Muscle layer of duodenum (tissue), 2 donors: ENCODE measurements at regions not wholly inside any gene's neighbourhood (a gene's known extent, or its start where the extent isn't known, plus 50 kb on each side); places are given as distances from the start of the nearest gene placed in this dataset.
A peak's percentile ranks its signal among the peaks of the same experiment; 100 is the strongest.
"Not testable (repeated sequence)": the region's sequence is repeated elsewhere in the genome, so short reads cannot be mapped to it uniquely, and the experiment has no call there.

Experiments
- H3K27ac ChIP-seq: one replicate; pipeline ENCODE4 v1.7.0; 2013; ENCODE audit warnings: mild to moderate bottlenecking, low read length
- H3K27me3 ChIP-seq: one replicate; pipeline ENCODE4 v1.7.0; 2013; ENCODE audit warnings: low read depth, mild to moderate bottlenecking, control low read depth, low read length
- H3K36me3 ChIP-seq, 2 donors: one replicate each; pipeline ENCODE4 v1.7.0; 2013; ENCODE audit warnings: low read length in 2 of 2, control low read depth in 1 of 2, mild to moderate bottlenecking in 1 of 2; ENCODE audit not compliant: insufficient read depth in 2 of 2, control insufficient read depth in 1 of 2
- H3K4me1 ChIP-seq, 2 donors: one replicate each; pipeline ENCODE4 v1.7.0; 2013; ENCODE audit warnings: low read length in 2 of 2, mild to moderate bottlenecking in 2 of 2, control low read depth in 1 of 2, moderate library complexity in 1 of 2; ENCODE audit not compliant: insufficient read depth in 2 of 2, control insufficient read depth in 1 of 2
- H3K4me3 ChIP-seq, 2 donors: one replicate each; pipeline ENCODE4 v1.7.0; 2013; ENCODE audit warnings: low read length in 2 of 2, low read depth in 1 of 2, mild to moderate bottlenecking in 1 of 2
- H3K9me3 ChIP-seq, 2 donors: one replicate each; pipeline ENCODE4 v1.7.0; 2013; ENCODE audit warnings: low read length in 2 of 2, control low read depth in 1 of 2, mild to moderate bottlenecking in 1 of 2; ENCODE audit not compliant: control insufficient read depth in 1 of 2
- donor health status: healthy.

DNA sequence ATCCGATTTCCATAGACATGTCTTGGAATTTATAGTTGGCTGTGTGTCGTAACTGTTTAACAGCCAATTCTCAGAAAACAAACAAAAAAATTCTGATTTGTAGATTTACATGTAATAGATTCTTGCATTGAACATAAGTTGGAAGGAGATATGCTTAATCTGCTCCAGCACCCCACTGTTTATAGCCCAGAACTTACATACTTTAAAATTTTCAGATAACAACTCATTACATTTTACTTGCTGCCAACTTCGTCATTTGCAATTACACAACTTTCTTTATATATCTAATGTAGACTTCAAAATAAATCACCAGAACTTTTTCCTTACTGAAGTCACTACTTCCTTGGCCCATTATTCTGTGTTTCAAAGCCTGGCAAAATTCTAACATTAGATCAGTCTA lies 472.3 kb upstream of the EYS start:
- no peaks in the 10 kb centered on the region for H3K4me1 ChIP-seq
- no peak overlapping the region for H3K4me3 ChIP-seq
- H3K9me3 ChIP-seq, result no peaks in the 10 kb centered on the region
- H3K27ac ChIP-seq, result no peak overlapping the region
- no peaks in the 10 kb centered on the region for H3K36me3 ChIP-seq
- no peaks in the 10 kb centered on the region for H3K27me3 ChIP-seq

DNA sequence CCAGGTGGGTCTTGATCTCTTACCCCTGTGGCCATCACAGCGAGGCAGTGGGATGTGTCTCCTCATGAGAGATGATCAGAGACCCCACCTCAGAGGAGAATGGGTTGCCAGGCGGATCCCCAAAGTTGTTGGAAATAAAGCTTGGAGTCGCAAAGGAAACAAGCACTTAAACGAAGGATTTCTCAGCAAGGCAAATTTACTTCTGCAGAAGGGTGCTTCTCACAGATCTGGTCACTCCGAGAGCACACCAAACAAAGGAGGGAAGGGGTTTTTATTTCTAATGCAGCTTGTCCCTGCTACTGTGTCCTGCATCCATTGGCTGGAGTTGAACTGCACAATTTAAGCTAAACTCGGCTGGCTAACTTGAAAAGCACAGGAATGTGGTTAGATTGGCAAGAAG lies 466.6 kb upstream of the EYS start:
- Histone ChIP-seq H3K4me3 (peak overlapping the region in 1 of 2 donors; percentile 34), H3K4me1 (no peaks in the 10 kb centered on the region), H3K27me3 (no peaks in the 10 kb centered on the region), H3K36me3 (no peaks in the 10 kb centered on the region), H3K27ac (no peak overlapping the region), H3K9me3 (peaks cover 9 to 12% of the 10 kb centered on the region in 2 donors)

DNA sequence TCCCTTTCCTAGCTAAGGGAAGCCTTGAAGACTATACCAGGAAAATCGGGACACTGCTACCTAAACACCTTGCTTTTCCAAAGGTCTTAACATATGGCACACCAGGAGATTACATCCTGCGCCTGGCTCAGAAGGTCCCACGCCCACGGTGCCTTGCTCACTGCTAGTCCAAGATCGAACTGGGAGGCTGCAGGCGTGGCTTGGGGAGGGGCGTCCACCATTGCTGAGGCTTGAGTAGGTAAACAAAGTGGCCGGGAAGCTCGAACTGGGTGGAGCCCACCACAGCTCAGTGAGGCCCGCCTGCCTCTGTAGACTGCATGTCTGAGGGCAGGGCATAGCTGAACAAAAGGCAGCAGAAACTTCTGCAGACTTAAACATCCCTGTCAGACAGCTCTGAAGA lies 459.7 kb upstream of the EYS start:
- not testable (repeated sequence) for H3K4me1 ChIP-seq, H3K36me3 ChIP-seq, H3K27me3 ChIP-seq, H3K4me3 ChIP-seq, H3K27ac ChIP-seq
- peaks cover 0 to 11% of the 10 kb centered on the region in 2 donors for H3K9me3 ChIP-seq

DNA sequence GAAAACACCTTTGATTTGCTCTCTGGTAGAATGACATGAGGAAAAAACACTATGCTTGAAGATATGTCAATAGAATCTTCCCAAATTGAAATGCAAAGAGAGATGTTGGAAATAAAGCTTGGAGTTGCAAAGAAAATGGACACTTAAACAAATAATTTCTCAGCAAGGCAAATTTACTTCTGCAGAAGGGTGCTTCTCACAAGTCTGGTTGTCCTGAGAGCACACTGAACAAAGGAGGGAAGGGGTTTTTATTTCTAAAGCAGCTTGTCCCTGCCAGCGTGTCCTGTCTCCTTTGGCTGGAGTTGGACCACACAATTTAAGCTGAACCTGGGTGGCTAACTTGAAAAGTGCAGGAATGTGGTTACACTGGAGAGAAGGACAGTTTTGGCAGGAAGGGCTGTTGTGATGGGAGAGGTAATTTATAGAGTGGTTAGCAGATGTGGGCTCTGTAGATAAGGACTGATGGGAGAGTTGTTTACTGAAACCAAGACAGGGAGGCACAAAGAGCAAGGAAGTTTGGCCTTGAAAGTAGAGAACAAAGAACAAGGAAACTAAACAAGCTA lies 454.6 kb upstream of the EYS start:
- Histone ChIP-seq H3K4me3 (no peak overlapping the region), H3K27ac (no peak overlapping the region), H3K27me3 (no peaks in the 10 kb centered on the region), H3K4me1 (no peaks in the 10 kb centered on the region), H3K36me3 (no peaks in the 10 kb centered on the region), H3K9me3 (peaks cover 0 to 27% of the 10 kb centered on the region in 2 donors)

DNA sequence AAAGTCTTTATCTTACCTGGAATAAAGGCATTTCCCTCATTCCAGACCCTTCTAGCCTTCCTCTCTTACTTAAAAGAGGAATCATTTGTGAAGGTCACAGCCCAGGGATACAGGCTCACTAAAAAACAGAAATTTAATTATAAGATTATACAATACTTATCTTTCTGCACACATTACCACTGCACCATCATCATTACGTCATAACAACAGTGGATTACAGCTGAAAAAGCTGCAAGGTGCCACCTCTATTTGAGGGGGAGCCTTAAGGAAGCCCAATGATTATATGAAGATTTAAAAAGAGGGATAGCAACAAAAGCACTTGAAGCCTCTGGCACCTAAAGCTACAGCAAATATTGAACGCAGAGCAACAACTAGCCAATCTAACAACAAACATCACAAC lies 452.9 kb upstream of the EYS start:
- no peaks in the 10 kb centered on the region for H3K36me3 ChIP-seq
- peaks cover 0 to 27% of the 10 kb centered on the region in 2 donors for H3K9me3 ChIP-seq
- no peaks in the 10 kb centered on the region for H3K27me3 ChIP-seq
- H3K27ac ChIP-seq, result no peak overlapping the region
- H3K4me1 ChIP-seq, result no peaks in the 10 kb centered on the region
- H3K4me3 ChIP-seq, result no peak overlapping the region

DNA sequence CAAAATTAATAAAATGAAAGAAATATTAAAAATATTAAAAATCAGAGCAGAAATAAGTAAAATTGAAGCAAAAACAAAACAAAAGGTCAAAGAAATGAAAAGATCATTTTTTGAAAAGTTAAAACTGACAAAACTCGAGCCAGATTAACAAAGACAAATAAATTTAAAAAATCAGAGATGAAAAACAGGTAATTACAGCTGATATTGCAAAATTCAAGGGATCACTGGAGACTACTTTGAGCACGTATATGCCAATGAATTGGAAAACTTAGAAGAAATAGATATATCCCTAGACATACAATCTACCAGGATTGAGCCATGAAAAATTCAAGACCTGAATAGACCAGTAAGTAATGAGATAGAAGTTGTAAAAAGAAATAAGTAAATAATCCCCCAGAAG lies 446.2 kb upstream of the EYS start:
- H3K4me1 ChIP-seq, result no peaks in the 10 kb centered on the region
- no peak overlapping the region for H3K4me3 ChIP-seq
- no peaks in the 10 kb centered on the region for H3K9me3 ChIP-seq
- H3K27me3 ChIP-seq, result no peaks in the 10 kb centered on the region
- no peaks in the 10 kb centered on the region for H3K36me3 ChIP-seq
- no peak overlapping the region for H3K27ac ChIP-seq

DNA sequence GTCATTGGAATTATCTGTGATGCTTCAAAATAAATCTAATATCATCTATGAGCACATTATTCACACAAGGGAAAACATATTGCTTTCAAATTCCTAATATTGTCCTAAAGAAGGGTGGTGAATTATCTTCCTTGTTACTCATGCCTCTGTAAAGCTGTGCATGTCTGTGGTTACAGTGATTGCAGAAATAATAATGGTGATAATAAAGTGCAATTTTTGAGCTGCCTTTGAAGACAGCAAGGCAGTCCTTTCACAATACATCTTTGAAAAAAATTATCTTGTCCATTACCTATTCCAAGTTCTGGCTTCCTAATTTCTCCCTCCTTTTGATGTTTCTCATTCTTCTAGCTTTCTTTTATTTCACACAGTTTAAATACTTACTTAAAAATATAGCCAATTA lies 442.1 kb upstream of the EYS start:
- peaks cover 0 to 5% of the 10 kb centered on the region in 2 donors for H3K9me3 ChIP-seq
- H3K4me1 ChIP-seq, result no peaks in the 10 kb centered on the region
- no peak overlapping the region for H3K27ac ChIP-seq
- H3K27me3 ChIP-seq, result no peaks in the 10 kb centered on the region
- no peak overlapping the region for H3K4me3 ChIP-seq
- no peaks in the 10 kb centered on the region for H3K36me3 ChIP-seq

DNA sequence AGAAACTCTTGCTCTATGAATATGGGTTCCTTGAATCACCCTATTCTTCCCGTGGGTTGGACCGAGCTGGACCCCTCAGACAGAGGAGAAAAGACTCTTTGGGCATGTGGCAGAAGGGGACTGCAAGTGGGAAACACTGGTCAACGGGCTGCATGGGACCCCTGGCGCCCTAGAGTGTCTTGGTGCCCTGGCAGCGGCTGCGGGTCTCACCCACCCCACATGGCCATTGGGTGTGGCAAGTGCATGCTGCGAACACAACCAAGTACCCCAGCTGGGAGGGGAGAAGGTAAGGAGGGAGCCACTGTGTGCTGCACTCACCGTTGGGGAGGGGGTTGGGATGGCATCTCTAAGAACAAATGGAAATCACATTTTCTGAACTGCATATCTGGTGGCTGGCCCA lies 438.8 kb upstream of the EYS start:
- H3K4me3 ChIP-seq, result no peak overlapping the region
- H3K36me3 ChIP-seq, result no peaks in the 10 kb centered on the region
- no peaks in the 10 kb centered on the region for H3K27me3 ChIP-seq
- H3K27ac ChIP-seq, result no peak overlapping the region
- H3K9me3 ChIP-seq, result peaks cover 0 to 5% of the 10 kb centered on the region in 2 donors
- no peaks in the 10 kb centered on the region for H3K4me1 ChIP-seq

DNA sequence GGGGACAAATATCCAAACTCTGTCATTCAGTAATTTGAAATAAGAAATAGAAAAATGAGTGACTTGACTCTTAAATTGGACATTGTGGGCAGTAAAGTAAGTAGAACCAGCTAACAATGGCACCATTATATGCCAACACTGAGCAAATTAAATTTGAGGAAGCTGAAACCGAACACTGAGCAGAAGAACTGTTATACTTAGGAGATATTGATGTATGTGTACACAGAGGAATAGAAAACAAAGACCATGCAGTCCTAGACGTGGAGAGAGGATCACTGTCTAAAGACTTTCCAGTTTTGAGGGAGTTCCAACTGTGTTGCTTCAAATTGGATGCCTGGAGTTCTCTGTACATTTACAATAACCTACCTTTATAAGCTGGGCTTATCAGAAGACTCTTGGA lies 427.0 kb upstream of the EYS start:
- Histone ChIP-seq H3K4me1 (no peaks in the 10 kb centered on the region), H3K27ac (no peak overlapping the region), H3K27me3 (no peaks in the 10 kb centered on the region), H3K36me3 (no peaks in the 10 kb centered on the region), H3K4me3 (no peak overlapping the region), H3K9me3 (peaks cover 4 to 8% of the 10 kb centered on the region in 2 donors)

DNA sequence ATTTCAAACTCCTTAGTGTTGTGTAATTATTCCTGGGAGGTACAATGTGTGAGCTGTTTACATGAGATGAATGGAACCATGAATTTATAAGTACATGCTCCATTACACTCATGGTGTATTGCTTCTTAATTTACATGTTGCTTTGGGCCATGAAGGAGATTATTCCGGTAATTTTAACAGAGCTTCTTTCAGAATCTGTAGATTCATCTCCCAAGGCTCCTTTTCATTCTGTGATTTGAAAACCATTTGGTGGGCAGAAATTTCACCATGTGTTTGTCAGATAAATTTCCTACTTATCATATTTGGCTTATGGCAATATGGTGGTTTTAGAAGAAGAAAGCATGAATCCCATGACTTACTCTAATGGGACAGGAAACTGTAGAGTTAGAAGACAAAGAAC lies 421.6 kb upstream of the EYS start:
- H3K27me3 ChIP-seq, result no peaks in the 10 kb centered on the region
- H3K9me3 ChIP-seq, result peaks cover 2 to 3% of the 10 kb centered on the region in 2 donors
- no peaks in the 10 kb centered on the region for H3K36me3 ChIP-seq
- H3K27ac ChIP-seq, result no peak overlapping the region
- H3K4me1 ChIP-seq, result no peaks in the 10 kb centered on the region
- H3K4me3 ChIP-seq, result no peak overlapping the region

DNA sequence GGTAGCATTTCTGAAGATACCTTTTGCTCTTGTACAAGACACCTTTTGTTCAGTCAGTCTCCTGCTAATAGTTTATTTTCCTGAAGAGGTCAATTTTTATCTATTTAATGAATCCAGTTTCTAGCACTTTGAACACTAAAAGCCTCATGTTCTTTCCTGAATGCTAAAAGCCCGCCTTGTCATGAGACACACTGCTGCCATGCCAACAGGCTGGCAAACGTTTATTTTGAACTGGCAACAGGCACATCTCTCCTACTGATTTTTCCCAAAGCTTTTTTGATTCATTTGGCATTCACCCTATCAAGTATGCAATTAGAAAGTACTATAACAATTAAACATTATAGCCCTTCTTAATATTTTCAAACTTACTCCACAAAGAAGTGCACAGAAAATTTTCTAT lies 421.2 kb upstream of the EYS start:
- Histone ChIP-seq H3K27me3 (no peaks in the 10 kb centered on the region), H3K27ac (no peak overlapping the region), H3K9me3 (peaks cover 2 to 3% of the 10 kb centered on the region in 2 donors), H3K4me3 (no peak overlapping the region), H3K4me1 (no peaks in the 10 kb centered on the region), H3K36me3 (no peaks in the 10 kb centered on the region)

DNA sequence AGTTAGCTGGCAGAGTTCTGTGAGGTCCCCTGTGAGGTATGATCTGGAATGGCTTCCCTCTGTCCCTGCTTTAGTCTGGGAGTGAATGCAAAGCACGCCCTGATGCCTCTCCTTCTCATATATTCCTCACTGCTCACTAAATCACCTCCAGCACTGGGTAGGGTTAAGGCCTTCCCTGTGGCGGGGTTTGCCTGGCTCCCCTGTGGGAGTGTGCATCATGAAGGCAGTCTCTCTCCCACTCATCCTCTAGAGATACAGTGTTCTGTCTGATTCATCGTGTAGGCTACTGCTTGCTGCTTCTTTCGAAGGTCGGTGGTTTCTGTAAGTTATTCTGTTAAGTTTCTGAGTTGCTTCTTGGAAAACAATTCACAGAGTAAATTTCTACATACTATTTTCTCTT lies 420.0 kb upstream of the EYS start:
- Histone ChIP-seq H3K27ac (no peak overlapping the region), H3K36me3 (no peaks in the 10 kb centered on the region), H3K4me3 (no peak overlapping the region), H3K27me3 (no peaks in the 10 kb centered on the region), H3K9me3 (peaks cover 2 to 3% of the 10 kb centered on the region in 2 donors), H3K4me1 (no peaks in the 10 kb centered on the region)
